Liver (tissue), 8 donors: ENCODE measurements at regions not wholly inside any gene's neighbourhood (a gene's known extent, or its start where the extent isn't known, plus 50 kb on each side); places are given as distances from the start of the nearest gene placed in this dataset.

Experiments used
- DNase-seq: peaks from one replicate; pipeline ENCODE4 v3.0.0-alpha.2; 2017; ENCODE audit warnings: low spot score
- H3K27ac ChIP-seq, 2 donors: one replicate each; pipeline ENCODE4 v1.7.0; 2013; ENCODE audit warnings: inconsistent platforms in 2 of 2, low read length in 2 of 2, control low read depth in 1 of 2, low read depth in 1 of 2, mild to moderate bottlenecking in 1 of 2
- H3K27me3 ChIP-seq, 4 donors: one replicate each; pipeline versions ENCODE4 v1.6.1 to v1.7.0; 2013; ENCODE audit warnings: low read length in 3 of 4, inconsistent platforms in 1 of 4, mild to moderate bottlenecking in 1 of 4, moderate library complexity in 1 of 4; ENCODE audit not compliant: control insufficient read depth in 4 of 4, insufficient read depth in 4 of 4
- H3K36me3 ChIP-seq, 4 donors: one replicate each; pipeline versions ENCODE4 v1.6.1 to v1.7.0; 2013; ENCODE audit warnings: low read length in 3 of 4, mild to moderate bottlenecking in 3 of 4, low read depth in 1 of 4, moderate library complexity in 1 of 4; ENCODE audit not compliant: control insufficient read depth in 4 of 4, insufficient read depth in 3 of 4
- H3K4me1 ChIP-seq, 4 donors: one replicate each; pipeline versions ENCODE4 v1.6.1 to v1.7.0; 2013; ENCODE audit warnings: low read length in 3 of 4, mild to moderate bottlenecking in 3 of 4, moderate library complexity in 1 of 4; ENCODE audit not compliant: control insufficient read depth in 4 of 4, insufficient read depth in 4 of 4
- H3K4me3 ChIP-seq, 3 donors: one replicate each; pipeline versions ENCODE4 v1.6.1 to v1.7.0; 2013; ENCODE audit warnings: low read length in 3 of 3, control low read depth in 1 of 3, low read depth in 1 of 3, mild to moderate bottlenecking in 1 of 3
- H3K9ac ChIP-seq, 2 donors: one replicate each; pipeline ENCODE4 v1.7.0; 2013; ENCODE audit warnings: low read length in 2 of 2, mild to moderate bottlenecking in 2 of 2, moderate library complexity in 2 of 2, control low read depth in 1 of 2, low read depth in 1 of 2
- H3K9me3 ChIP-seq, 4 donors: one replicate each; pipeline versions ENCODE4 v1.6.1 to v1.7.0; 2013; ENCODE audit warnings: low read length in 3 of 4; ENCODE audit not compliant: control insufficient read depth in 4 of 4
- ATF3 ChIP-seq: IDR thresholded peaks from 2 replicates; pipeline ENCODE4 v1.6.1; 2016; ENCODE audit warnings: antibody characterized with exemption
- CTCF ChIP-seq: fragments of 150-350 bp; IDR thresholded peaks from 2 replicates; pipeline ENCODE4 v1.5.1; 2017; ENCODE audit warnings: improper control_type of control experiment, low read depth, low read length; ENCODE audit not compliant: missing input control
- EGR1 ChIP-seq, 2 donors: IDR thresholded peaks; 2 replicates each; pipeline ENCODE4 v1.6.1; 2016 to 2018; ENCODE audit warnings: antibody characterized with exemption in 2 of 2, low read depth in 2 of 2
- FOXA1 ChIP-seq: IDR thresholded peaks from 2 replicates; pipeline ENCODE4 v1.6.1; 2016; ENCODE audit warnings: antibody characterized with exemption
- FOXA2 ChIP-seq: IDR thresholded peaks from 2 replicates; pipeline ENCODE4 v1.6.1; 2016; ENCODE audit warnings: antibody characterized with exemption
- GABPA ChIP-seq, 2 donors: IDR thresholded peaks in 1 of 2; conservative IDR thresholded peaks in 1 of 2; 2 replicates each; pipeline ENCODE4 v1.6.1; 2016; ENCODE audit warnings: antibody characterized with exemption in 2 of 2, mild to moderate bottlenecking in 1 of 2, moderate library complexity in 1 of 2
- HNF4A ChIP-seq, 2 donors: conservative IDR thresholded peaks; 2 replicates each; pipeline ENCODE4 v1.6.1; 2016; ENCODE audit warnings: antibody characterized with exemption in 2 of 2, mild to moderate bottlenecking in 2 of 2
- HNF4G ChIP-seq: IDR thresholded peaks from 2 replicates; pipeline ENCODE4 v1.6.1; 2016; ENCODE audit warnings: antibody characterized with exemption
- JUND ChIP-seq, 2 donors: IDR thresholded peaks; 2 replicates each; pipeline ENCODE4 v1.6.1; 2016; ENCODE audit warnings: antibody characterized with exemption in 2 of 2
- MAX ChIP-seq: IDR thresholded peaks from 2 replicates; pipeline ENCODE4 v1.6.1; 2016; ENCODE audit warnings: antibody characterized with exemption
- NR2F2 ChIP-seq: IDR thresholded peaks from 2 replicates; pipeline ENCODE4 v1.6.1; 2016; ENCODE audit warnings: antibody characterized with exemption
- RAD21 ChIP-seq, 2 donors: IDR thresholded peaks; 2 replicates each; pipeline ENCODE4 v1.6.1; 2016; ENCODE audit warnings: antibody characterized with exemption in 2 of 2, mild to moderate bottlenecking in 2 of 2
- REST ChIP-seq: IDR thresholded peaks from 2 replicates; pipeline ENCODE4 v1.6.1; 2016; ENCODE audit warnings: antibody characterized with exemption, mild to moderate bottlenecking
- RXRA ChIP-seq, 2 donors: IDR thresholded peaks; 2 replicates each; pipeline ENCODE4 v1.6.1; 2017 to 2018; ENCODE audit warnings: antibody characterized with exemption in 2 of 2, mild to moderate bottlenecking in 1 of 2
- SP1 ChIP-seq: IDR thresholded peaks from 2 replicates; pipeline ENCODE4 v1.6.1; 2018; ENCODE audit warnings: antibody characterized with exemption, mild to moderate bottlenecking
- TAF1 ChIP-seq: conservative IDR thresholded peaks from 2 replicates; pipeline ENCODE4 v1.6.1; 2016; ENCODE audit warnings: antibody characterized with exemption, mild to moderate bottlenecking
- YY1 ChIP-seq: IDR thresholded peaks from 2 replicates; pipeline ENCODE4 v1.6.1; 2016; ENCODE audit warnings: antibody characterized with exemption, mild to moderate bottlenecking
- ZBTB33 ChIP-seq: IDR thresholded peaks from 2 replicates; pipeline ENCODE4 v1.6.1; 2016; ENCODE audit warnings: antibody characterized with exemption
- WGBS: extraction: QIAGEN DNeasy Blood & Tissue Kit; methylation state at CpG from one replicate; pipeline ENCODE4 v1.1.7; 2013; 5-methylcytosine and 5-hydroxymethylcytosine counted together
- donor health status: healthy.
- donor health status: healthy.
- donor health status: healthy.
- donor health status: healthy.
- donor health status: healthy.

GRCh38 chr5:8050616-8051175 lies 181.7 kb downstream of the MTRR start:
- Histone ChIP-seq H3K27ac (no peak overlapping the region), H3K4me3 (no peak overlapping the region), H3K27me3 (no peaks in the 10 kb centered on the region), H3K4me1 (no peaks in the 10 kb centered on the region), H3K9ac (no peak overlapping the region), H3K36me3 (no peaks in the 10 kb centered on the region), H3K9me3 (no peaks in the 10 kb centered on the region)
- DNase-seq = no peak
- 64% methylated on average over 2 of the region's 2 CpGs for WGBS
- no peak for TF ChIP-seq HNF4G
- TF ChIP-seq EGR1 (IDR thresholded peaks at IDR 0.05; ENCODE audit: low read depth in 2 of 2) = no peak
- no peak for TF ChIP-seq MAX
- no peak for TF ChIP-seq RXRA (IDR thresholded peaks at IDR 0.05)
- TF ChIP-seq FOXA1 = no peak
- no peak for TF ChIP-seq CTCF
- no peak for TF ChIP-seq TAF1
- no peak for TF ChIP-seq FOXA2
- TF ChIP-seq GABPA (IDR thresholded peaks at IDR 0.05 in 1 of 2, conservative IDR thresholded peaks at IDR 0.05 in 1 of 2) = no peak
- no peak for TF ChIP-seq JUND (IDR thresholded peaks at IDR 0.05)
- no peak for TF ChIP-seq ZBTB33
- no peak for TF ChIP-seq YY1
- no peak for TF ChIP-seq HNF4A (conservative IDR thresholded peaks at IDR 0.05)
- no peak for TF ChIP-seq SP1
- no peak for TF ChIP-seq ATF3
- TF ChIP-seq REST = no peak
- TF ChIP-seq NR2F2 = no peak
- TF ChIP-seq RAD21 (IDR thresholded peaks at IDR 0.05) = no peak
